Mucosa of descending colon (tissue), 3 donors: ENCODE measurements at regions not wholly inside any gene's neighbourhood (a gene's known extent, or its start where the extent isn't known, plus 50 kb on each side); places are given as distances from the start of the nearest gene placed in this dataset.

Experiments used
- ATAC-seq: fragments of 200-7000 bp; cut with Tn5 transposase; one replicate; pipeline ENCODE4 v1.9.1; 2020; ENCODE audit warnings: mild to moderate bottlenecking, moderate library complexity
- DNase-seq, 3 donors: peaks; one replicate each; pipeline ENCODE4 v3.0.0-alpha.2; 2020
- H3K36me3 ChIP-seq: fragments of 200-600 bp; one replicate; pipeline ENCODE4 v1.8.0; 2021; ENCODE audit warnings: low read depth, mild to moderate bottlenecking
- H3K4me1 ChIP-seq: fragments of 200-600 bp; one replicate; pipeline ENCODE4 v1.8.0; 2021; ENCODE audit warnings: low read depth, mild to moderate bottlenecking
- H3K4me3 ChIP-seq: fragments of 200-600 bp; one replicate; pipeline ENCODE4 v1.8.0; 2021; ENCODE audit warnings: mild to moderate bottlenecking
- H3K9me3 ChIP-seq: fragments of 200-600 bp; one replicate; pipeline ENCODE4 v1.8.0; 2021; ENCODE audit warnings: mild to moderate bottlenecking
- CTCF ChIP-seq: fragments of 200-600 bp; IDR thresholded peaks from one replicate; pipeline ENCODE4 v1.8.0; 2022; ENCODE audit warnings: antibody characterized with exemption, mild to moderate bottlenecking
- intact Hi-C, 2 donors: fragments of 100-400 bp; cut with DNase I in 1 of 2; cut with micrococcal nuclease in 1 of 2; formaldehyde crosslinking; loops; one replicate each; pipeline versions ENCODE4 v1.11.0 to v1.11.1; 2022; cut with DNase I, micrococcal nuclease
- donor health status: DM: no; HTN: no; CAD: no; lungs with moderate emphysema.
- donor health status: DM: no; HTN: no; CAD: no.
- donor health status: DM: no; HTN: yes; CAD: no.

DNA sequence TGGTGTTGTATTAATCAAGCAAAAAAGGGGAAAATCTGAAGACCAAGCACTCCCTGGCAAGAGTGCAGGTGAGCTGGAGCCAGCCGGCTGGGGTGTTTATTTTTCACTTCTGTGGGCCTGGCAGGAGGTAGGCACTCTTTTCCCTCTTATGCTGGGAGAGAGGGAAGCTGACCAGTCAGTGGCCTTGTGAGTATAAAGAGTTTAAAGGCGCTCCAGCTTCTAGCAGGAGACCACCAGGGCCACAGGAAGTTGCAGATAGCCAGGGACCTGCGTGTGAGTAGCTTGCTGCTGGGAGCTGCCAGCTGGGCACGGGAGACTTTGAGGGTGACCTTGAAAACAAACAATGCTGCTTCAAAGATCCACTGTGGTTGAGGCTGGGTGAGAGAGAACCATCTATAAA is 217.4 kb upstream of the PWP1 start:
- DNase-seq (no peak), ATAC-seq (no peak)
- Histone ChIP-seq H3K4me3 (no peak overlapping the region), H3K36me3 (no peaks in the 10 kb centered on the region), H3K4me1 (no peaks in the 10 kb centered on the region), H3K9me3 (no peaks in the 10 kb centered on the region)
- intact Hi-C loops: no loop called here
- no peak for TF ChIP-seq CTCF

GRCh38 chr12:107469011-107469410 is 216.6 kb upstream of the PWP1 start:
- Histone ChIP-seq H3K9me3 (no peaks in the 10 kb centered on the region), H3K4me1 (no peaks in the 10 kb centered on the region), H3K36me3 (no peaks in the 10 kb centered on the region), H3K4me3 (no peak overlapping the region)
- ATAC-seq (no peak), DNase-seq (no peak)
- TF ChIP-seq CTCF: no peak
- intact Hi-C loops: no loop called here

DNA sequence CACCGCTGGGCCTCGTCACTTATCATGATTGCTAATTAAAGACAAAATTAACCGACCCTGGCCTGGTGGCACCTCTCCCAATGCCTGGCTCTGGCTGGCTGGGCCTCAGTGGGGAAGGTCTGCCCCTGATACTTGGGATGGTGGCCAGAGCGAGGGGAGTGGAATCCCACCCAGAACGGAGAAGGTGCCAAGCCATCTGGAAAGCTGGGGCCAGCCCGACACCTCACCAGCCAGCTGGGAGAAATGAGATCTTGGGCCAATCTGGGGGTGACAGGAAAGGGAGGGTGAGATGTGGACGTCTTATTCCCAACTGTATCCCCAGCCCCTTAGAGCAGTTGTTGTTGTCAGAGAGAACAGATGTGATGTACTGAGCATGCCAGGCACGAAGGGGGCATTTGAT is 215.0 kb upstream of the PWP1 start:
- no peak for TF ChIP-seq CTCF
- intact Hi-C loops: no loop called here

GRCh38 chr12:107472308-107472707 is 213.3 kb upstream of the PWP1 start:
- Histone ChIP-seq H3K4me3 (no peak overlapping the region), H3K9me3 (no peaks in the 10 kb centered on the region), H3K36me3 (no peaks in the 10 kb centered on the region), H3K4me1 (no peaks in the 10 kb centered on the region)
- DNase-seq (no peak), ATAC-seq (no peak)
- no peak for TF ChIP-seq CTCF
- intact Hi-C loops: no loop called here

More for the DNA sequence above, 215.0 kb upstream of the PWP1 start:
- no peak for ATAC-seq
- no peak overlapping the region for H3K4me3 ChIP-seq
- no peaks in the 10 kb centered on the region for H3K36me3 ChIP-seq
- DNase-seq: no peak
- H3K4me1 ChIP-seq: no peaks in the 10 kb centered on the region
- no peaks in the 10 kb centered on the region for H3K9me3 ChIP-seq

DNA sequence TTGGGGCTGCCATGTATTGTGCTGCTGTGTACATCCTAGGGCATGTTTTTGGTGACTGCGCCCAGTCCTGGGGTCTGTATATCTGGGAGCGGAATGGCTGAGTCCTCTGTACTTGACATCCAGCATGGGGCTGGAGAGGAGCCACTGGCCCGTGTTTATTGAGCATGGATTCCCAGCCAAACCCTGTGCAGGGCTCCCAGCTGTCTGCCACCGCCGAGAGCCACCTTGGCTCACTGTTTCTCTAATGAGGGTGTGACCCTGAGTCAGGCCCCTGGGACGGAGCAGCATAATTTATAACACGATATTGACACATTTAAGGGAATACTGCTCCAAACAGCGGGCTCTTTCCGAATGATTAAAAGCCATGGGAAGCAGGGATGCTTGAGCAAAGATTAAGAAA is 211.5 kb upstream of the PWP1 start:
- Histone ChIP-seq H3K36me3 (no peaks in the 10 kb centered on the region), H3K9me3 (no peaks in the 10 kb centered on the region), H3K4me3 (no peak overlapping the region), H3K4me1 (no peaks in the 10 kb centered on the region)
- intact Hi-C loops: no loop called here
- no peak for TF ChIP-seq CTCF
- no peak for ATAC-seq
- no peak for DNase-seq
